K562 (cell line): ENCODE measurements at regions not wholly inside any gene's neighbourhood (a gene's known extent, or its start where the extent isn't known, plus 50 kb on each side); places are given as distances from the start of the nearest gene placed in this dataset.

Experiments used
- ATAC-seq: fragments of 200-7000 bp; cut with Tn5 transposase; 3 replicates; pipeline ENCODE4 v1.9.1; 2020; ENCODE audit warnings: moderate library complexity
- BruUV-seq: library from RNA; stranded (reverse); fragments of 400-500 nt; replicated peaks from 2 replicates; lab custom pipeline; 2021; lab: Mats Ljungman, UMichigan
- CTCF ChIA-PET: fragments of 300-600 bp; formaldehyde crosslinking; extraction: SDS; loops from one replicate; lab custom pipeline; 2021; ENCODE audit warnings: low intra/inter-chr PET ratio; lab: Yijun Ruan, JAX
- POLR2A ChIA-PET: fragments of 300-600, 350-650 bp; sonication (Branson Sonifier 250); formaldehyde crosslinking; extraction: SDS; loops from one replicate; lab custom pipeline; 2021; ENCODE audit warnings: antibody characterized with exemption, inconsistent platforms; lab: Yijun Ruan, JAX
- DNase-seq, 4 experiments: peaks; one replicate each; pipeline versions ENCODE4 v3.0.0 to v3.0.0-alpha.2; 2011 to 2018; ENCODE audit warnings: low spot score in 3 of 4, mixed read lengths in 3 of 4; ENCODE audit errors: extremely low read depth in 1 of 4
- FAIRE-seq: peaks from 2 replicates; lab custom pipeline; 2011; peaks lifted over from hg19 to GRCh38; lab: Jason Lieb, UNC
- H2AFZ ChIP-seq: 2 replicates; pipeline ENCODE4 v1.6.0; 2011; ENCODE audit warnings: low read depth, low read length, control low read depth, inconsistent platforms
- H3K27ac ChIP-seq: fragments of 200-600 bp; 3 replicates; pipeline ENCODE4 v1.8.0; 2011; ENCODE audit warnings: low read depth, mild to moderate bottlenecking, control low read depth, inconsistent platforms, low read length, moderate library complexity, mixed read lengths; ENCODE audit errors: extremely low read depth
- H3K27me3 ChIP-seq, 2 experiments: fragments of 300-600 bp in 1 of 2; 2 replicates in 1 of 2; 3 replicates in 1 of 2; pipeline versions ENCODE4 v1.6.0 to v1.8.0; 2011; ENCODE audit warnings: inconsistent platforms in 2 of 2, low read length in 2 of 2, mild to moderate bottlenecking in 1 of 2, mixed read lengths in 1 of 2, moderate library complexity in 1 of 2; ENCODE audit not compliant: control insufficient read depth in 2 of 2, insufficient read depth in 2 of 2
- H3K36me3 ChIP-seq: fragments of 300-600 bp; 3 replicates; pipeline ENCODE4 v1.8.0; 2011; ENCODE audit warnings: mild to moderate bottlenecking, low read length, inconsistent platforms; ENCODE audit not compliant: control insufficient read depth, insufficient read depth
- H3K4me1 ChIP-seq, 2 experiments: fragments of 200-600 bp in 1 of 2; replicated peaks in 1 of 2; 2 replicates in 1 of 2; 3 replicates in 1 of 2; pipeline versions ENCODE4 v1.5.1 to v1.8.0; 2011; ENCODE audit warnings: inconsistent platforms in 2 of 2, low read length in 2 of 2, mild to moderate bottlenecking in 1 of 2, mixed read lengths in 1 of 2, moderate library complexity in 1 of 2; ENCODE audit not compliant: control insufficient read depth in 2 of 2, insufficient read depth in 2 of 2
- H3K4me2 ChIP-seq: 2 replicates; pipeline ENCODE4 v1.6.1; 2011; ENCODE audit warnings: low read length, control low read depth, inconsistent platforms, mixed read lengths; ENCODE audit not compliant: insufficient read depth
- H3K4me3 ChIP-seq: fragments of 200-600 bp; sonication (generic), shearing (Covaris generic); 2 replicates; pipeline ENCODE4 v1.5.1; 2016; ENCODE audit warnings: control low read depth, inconsistent platforms
- H3K79me2 ChIP-seq: fragments of 200-600 bp; 3 replicates; pipeline ENCODE4 v1.8.0; 2011; ENCODE audit warnings: low read length, inconsistent platforms; ENCODE audit not compliant: control insufficient read depth, insufficient read depth
- H3K9ac ChIP-seq, 2 experiments: 2 replicates each; pipeline versions ENCODE4 v1.6.0 to v1.6.1; 2011; ENCODE audit warnings: low read depth in 2 of 2, low read length in 2 of 2, control low read depth in 1 of 2, inconsistent platforms in 1 of 2, mild to moderate bottlenecking in 1 of 2, mixed read lengths in 1 of 2; ENCODE audit not compliant: insufficient read depth in 1 of 2
- H3K9me1 ChIP-seq: one replicate; pipeline ENCODE4 v1.6.0; 2011; ENCODE audit warnings: inconsistent platforms, mild to moderate bottlenecking, low read length, moderate library complexity; ENCODE audit not compliant: control insufficient read depth, insufficient read depth
- H3K9me3 ChIP-seq: replicated peaks from 2 replicates; pipeline ENCODE4 v1.5.1; 2011; ENCODE audit warnings: low read depth, low read length, inconsistent platforms; ENCODE audit not compliant: control insufficient read depth, insufficient read depth
- H4K20me1 ChIP-seq: replicated peaks from 2 replicates; pipeline ENCODE4 v1.6.1; 2011; ENCODE audit warnings: low read length, inconsistent platforms, mixed read lengths; ENCODE audit not compliant: control insufficient read depth, insufficient read depth
- CC2D1A ChIP-seq: fragments of 450-650 bp; IDR thresholded peaks from 2 replicates; pipeline ENCODE4 v1.6.1; 2017; ENCODE audit warnings: mild to moderate bottlenecking
- PTTG1 ChIP-seq: fragments of 450-650 bp; IDR thresholded peaks from 2 replicates; pipeline ENCODE4 v1.6.1; 2016; ENCODE audit warnings: low read depth, mild to moderate bottlenecking, missing genetic modification characterization, missing compliant biosample characterization
- ZFP36 ChIP-seq: fragments of 150-350 bp; IDR thresholded peaks from 2 replicates; pipeline ENCODE4 v1.6.1; 2018; ENCODE audit warnings: low read length, low read depth; ENCODE audit not compliant: partially characterized antibody
- ZNF3 ChIP-seq: fragments of 250-450 bp; sonication (Bioruptor Pico); IDR thresholded peaks from 2 replicates; pipeline ENCODE4 v1.5.0; 2021; ENCODE audit warnings: mild to moderate bottlenecking, moderate library complexity
- ZNF384 ChIP-seq: IDR thresholded peaks from 2 replicates; pipeline ENCODE4 v1.6.1; 2012; ENCODE audit warnings: low read depth, low read length, improper control_type of control experiment
- ZNF592 ChIP-seq: fragments of 450-650 bp; IDR thresholded peaks from 2 replicates; pipeline ENCODE4 v1.6.1; 2017; ENCODE audit warnings: antibody characterized with exemption, mild to moderate bottlenecking
- WGBS: fragments of 100-300 bp; shearing (Covaris generic); methylation state at CpG from one replicate; pipeline ENCODE4 v1.1.6; 2016; ENCODE audit warnings: low coverage, mixed read lengths; ENCODE audit not compliant: insufficient coverage; ENCODE audit errors: missing lambda C conversion rate; 5-methylcytosine and 5-hydroxymethylcytosine counted together
- in situ Hi-C: fragments of 300-500 bp; cut with MboI; formaldehyde crosslinking; loops from 4 replicates; pipeline ENCODE4 v1.15.0; 2018; ENCODE audit warnings: inconsistent platforms, mixed read lengths
- intact Hi-C: fragments of 100-400 bp; cut with micrococcal nuclease; formaldehyde crosslinking; loops from 2 replicates; pipeline ENCODE4 v1.14.2; 2022
- TF ChIP-seq, protein P1 (sequence below), 3 experiments: IDR thresholded peaks in 2 of 3; conservative IDR thresholded peaks in 1 of 3; 2 replicates each; pipeline ENCODE4 v1.5.1; 2011 to 2012; ENCODE audit warnings: low read length in 3 of 3, mild to moderate bottlenecking in 3 of 3, control low read depth in 2 of 3, improper control_type of control experiment in 1 of 3, inconsistent platforms in 1 of 3, low read depth in 1 of 3, mixed read lengths in 1 of 3, moderate library complexity in 1 of 3; ENCODE audit not compliant: insufficient read depth in 2 of 3

GRCh38 chr5:39533749-39534148, 109.0 kb upstream of the DAB2 start:
- H4K20me1 ChIP-seq: no peaks in the 10 kb centered on the region
- no peaks in the 10 kb centered on the region for H3K36me3 ChIP-seq
- intact Hi-C loops (no loop called here), in situ Hi-C loops (no loop called here)
- FAIRE-seq (no peak), ATAC-seq (no peak)
- H3K4me1 ChIP-seq: no peaks in the 10 kb centered on the region
- H3K9me1 ChIP-seq: no peaks in the 10 kb centered on the region
- BruUV-seq: no TSS peak
- no peak overlapping the region for H3K4me3 ChIP-seq
- H3K27me3 ChIP-seq: no peaks in the 10 kb centered on the region
- H3K9me3 ChIP-seq: no peaks in the 10 kb centered on the region
- POLR2A ChIA-PET: interaction anchor here (0.6 to 1.8 kb wide), 4 partner anchors 28 to 346 kb away, joined by 3 to 4 read pairs (median 4); no protein-coding TSS in a partner anchor
- H3K79me2 ChIP-seq: no peaks in the 10 kb centered on the region
- 2% methylated on average over 3 of the region's 3 CpGs for WGBS
- TF ChIP-seq CC2D1A: no peak
- TF ChIP-seq, protein P1, sequence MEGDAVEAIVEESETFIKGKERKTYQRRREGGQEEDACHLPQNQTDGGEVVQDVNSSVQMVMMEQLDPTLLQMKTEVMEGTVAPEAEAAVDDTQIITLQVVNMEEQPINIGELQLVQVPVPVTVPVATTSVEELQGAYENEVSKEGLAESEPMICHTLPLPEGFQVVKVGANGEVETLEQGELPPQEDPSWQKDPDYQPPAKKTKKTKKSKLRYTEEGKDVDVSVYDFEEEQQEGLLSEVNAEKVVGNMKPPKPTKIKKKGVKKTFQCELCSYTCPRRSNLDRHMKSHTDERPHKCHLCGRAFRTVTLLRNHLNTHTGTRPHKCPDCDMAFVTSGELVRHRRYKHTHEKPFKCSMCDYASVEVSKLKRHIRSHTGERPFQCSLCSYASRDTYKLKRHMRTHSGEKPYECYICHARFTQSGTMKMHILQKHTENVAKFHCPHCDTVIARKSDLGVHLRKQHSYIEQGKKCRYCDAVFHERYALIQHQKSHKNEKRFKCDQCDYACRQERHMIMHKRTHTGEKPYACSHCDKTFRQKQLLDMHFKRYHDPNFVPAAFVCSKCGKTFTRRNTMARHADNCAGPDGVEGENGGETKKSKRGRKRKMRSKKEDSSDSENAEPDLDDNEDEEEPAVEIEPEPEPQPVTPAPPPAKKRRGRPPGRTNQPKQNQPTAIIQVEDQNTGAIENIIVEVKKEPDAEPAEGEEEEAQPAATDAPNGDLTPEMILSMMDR (IDR thresholded peaks at IDR 0.05 in 2 of 3, conservative IDR thresholded peaks at IDR 0.05 in 1 of 3; ENCODE audit: insufficient read depth in 2 of 3, low read depth in 1 of 3, low read length in 3 of 3): no peak
- no peak for TF ChIP-seq ZNF384
- no peak for TF ChIP-seq ZFP36
- TF ChIP-seq PTTG1 (tag): no peak
- no peak for TF ChIP-seq ZNF592
- no peak for TF ChIP-seq ZNF3 (CRISPR knock-in tag)
- TF ChIP-seq, all 486 proteins: peak for 0
- DNase-seq: no peak
- Histone ChIP-seq H2AFZ (no peak overlapping the region), H3K9ac (no peak overlapping the region), H3K4me2 (no peak overlapping the region), H3K27ac (no peak overlapping the region)
- CTCF ChIA-PET: no interaction called here
